Endothelial cell of umbilical vein (primary cell): ENCODE measurements at regions not wholly inside any gene's neighbourhood (a gene's known extent, or its start where the extent isn't known, plus 50 kb on each side); places are given as distances from the start of the nearest gene placed in this dataset.

Experiments
- BruUV-seq: library from RNA; stranded (reverse); fragments of 400-500 nt; replicated peaks from 2 replicates; lab custom pipeline; 2021; lab: Mats Ljungman, UMichigan
- CTCF ChIA-PET: fragments of 300-600, 350-600 bp; sonication (Branson Sonifier 250); formaldehyde crosslinking; loops from one replicate; lab custom pipeline; 2021; ENCODE audit warnings: antibody characterized with exemption, inconsistent platforms; lab: Charles Lee
- POLR2A ChIA-PET: fragments of 300-600, 350-600 bp; sonication (Branson Sonifier 250); formaldehyde crosslinking; loops from one replicate; lab custom pipeline; 2021; ENCODE audit warnings: antibody characterized with exemption, inconsistent platforms; lab: Charles Lee
- DNase-seq: peaks from one replicate; pipeline ENCODE4 v3.0.0-alpha.2; 2011; ENCODE audit warnings: low read depth, low spot score
- FAIRE-seq: peaks from 2 replicates; lab custom pipeline; 2011; peaks lifted over from hg19 to GRCh38; lab: Jason Lieb, UNC
- H2AFZ ChIP-seq: 2 replicates; pipeline ENCODE4 v1.6.0; 2012; ENCODE audit warnings: low read depth, low read length, control low read depth, inconsistent platforms
- H3K27ac ChIP-seq: 2 replicates; pipeline ENCODE4 v1.5.1; 2011; ENCODE audit warnings: low read depth, mild to moderate bottlenecking, control low read depth, low read length, moderate library complexity; ENCODE audit not compliant: insufficient read depth
- H3K27me3 ChIP-seq, 2 experiments: 2 replicates each; pipeline versions ENCODE4 v1.6.0 to v1.6.1; 2011; ENCODE audit warnings: low read length in 2 of 2, mixed read lengths in 1 of 2; ENCODE audit not compliant: control insufficient read depth in 2 of 2, insufficient read depth in 2 of 2
- H3K36me3 ChIP-seq, 2 experiments: 2 replicates in 1 of 2; 3 replicates in 1 of 2; pipeline ENCODE4 v1.5.1; 2011; ENCODE audit warnings: low read length in 2 of 2, mild to moderate bottlenecking in 1 of 2, moderate library complexity in 1 of 2; ENCODE audit not compliant: control insufficient read depth in 2 of 2, insufficient read depth in 2 of 2; ENCODE audit errors: extremely low read depth in 1 of 2
- H3K4me1 ChIP-seq: 3 replicates; pipeline ENCODE4 v1.5.1; 2011; ENCODE audit warnings: mild to moderate bottlenecking, low read length; ENCODE audit not compliant: control insufficient read depth, insufficient read depth; ENCODE audit errors: extremely low read depth
- H3K4me2 ChIP-seq: 2 replicates; pipeline ENCODE4 v1.6.1; 2011; ENCODE audit warnings: low read length, control low read depth, mixed read lengths; ENCODE audit not compliant: insufficient read depth
- H3K4me3 ChIP-seq, 3 experiments: fragments of 200-600 bp in 1 of 3; sonication (generic), shearing (Covaris generic) in 1 of 3; replicated peaks in 1 of 3; 2 replicates each; pipeline ENCODE4 v1.5.1; 2011 to 2016; ENCODE audit warnings: control low read depth in 3 of 3, low read length in 3 of 3, mild to moderate bottlenecking in 2 of 3, inconsistent platforms in 1 of 3, low read depth in 1 of 3, moderate library complexity in 1 of 3; ENCODE audit not compliant: insufficient read depth in 1 of 3
- H3K79me2 ChIP-seq: 2 replicates; pipeline ENCODE4 v1.6.0; 2012; ENCODE audit warnings: low read length, inconsistent platforms; ENCODE audit not compliant: control insufficient read depth, insufficient read depth
- H3K9ac ChIP-seq: replicated peaks from 2 replicates; pipeline ENCODE3; 2011; ENCODE audit warnings: low read length, control low read depth; ENCODE audit not compliant: insufficient read depth; ENCODE audit errors: extremely low read depth
- H3K9me1 ChIP-seq: replicated peaks from 3 replicates; pipeline ENCODE4 v1.6.0; 2011; ENCODE audit warnings: mild to moderate bottlenecking, low read length; ENCODE audit not compliant: control insufficient read depth, insufficient read depth; ENCODE audit errors: extremely low read depth
- H3K9me3 ChIP-seq: replicated peaks from 2 replicates; pipeline ENCODE4 v1.5.1; 2012; ENCODE audit warnings: low read length, inconsistent platforms; ENCODE audit not compliant: control insufficient read depth, insufficient read depth
- H4K20me1 ChIP-seq: replicated peaks from 2 replicates; pipeline ENCODE3; 2011; ENCODE audit warnings: mild to moderate bottlenecking, low read length; ENCODE audit not compliant: control insufficient read depth, insufficient read depth; ENCODE audit errors: extremely low read depth
- CTCF ChIP-seq, 2 donors: IDR thresholded peaks; 1 replicate in 1 of 2; 2 replicates in 1 of 2; pipeline ENCODE4 v1.5.1; 2011; ENCODE audit warnings: low read length in 2 of 2, mild to moderate bottlenecking in 2 of 2, moderate library complexity in 2 of 2, control low read depth in 1 of 2, inconsistent platforms in 1 of 2, low read depth in 1 of 2; ENCODE audit not compliant: insufficient read depth in 1 of 2; ENCODE audit errors: extremely low read depth in 1 of 2
- EZH2 ChIP-seq: IDR thresholded peaks from 2 replicates; pipeline ENCODE4 v1.6.1; 2012; ENCODE audit warnings: borderline replicate concordance, low read depth, mild to moderate bottlenecking, moderate library complexity, low read length, inconsistent platforms; ENCODE audit not compliant: severe bottlenecking
- FOS ChIP-seq: IDR thresholded peaks from 2 replicates; pipeline ENCODE4 v1.6.1; 2011; ENCODE audit warnings: mild to moderate bottlenecking, low read length, moderate library complexity, borderline replicate concordance; ENCODE audit not compliant: insufficient read depth
- GATA2 ChIP-seq: IDR thresholded peaks from 2 replicates; pipeline ENCODE4 v1.7.0; 2011; ENCODE audit warnings: low read depth, mild to moderate bottlenecking, moderate library complexity, mixed read lengths, low read length; ENCODE audit not compliant: insufficient read length, insufficient read depth
- JUN ChIP-seq: IDR thresholded peaks from 2 replicates; pipeline ENCODE4 v1.6.1; 2011; ENCODE audit warnings: borderline replicate concordance, low read depth; ENCODE audit not compliant: insufficient read length, insufficient read depth
- MAX ChIP-seq: IDR thresholded peaks from 2 replicates; pipeline ENCODE4 v1.6.1; 2011; ENCODE audit not compliant: insufficient read depth, insufficient read length
- MYC ChIP-seq: IDR thresholded peaks from one replicate; pipeline ENCODE4 v1.6.1; 2011; ENCODE audit warnings: mild to moderate bottlenecking, low read depth, low read length
- POLR2A ChIP-seq: IDR thresholded peaks from 2 replicates; pipeline ENCODE4 v1.6.1; 2012; ENCODE audit warnings: low read depth, mild to moderate bottlenecking, control low read depth, low read length
- POLR2AphosphoS5 ChIP-seq: IDR thresholded peaks from 2 replicates; pipeline ENCODE4 v1.6.1; 2012; ENCODE audit warnings: low read depth, mild to moderate bottlenecking, control low read depth, low read length, moderate library complexity; ENCODE audit not compliant: insufficient read depth
- dilution Hi-C: fragments of 300-500 bp; cut with MboI; formaldehyde crosslinking; loops from one replicate; pipeline ENCODE4 v1.15.0; 2019; ENCODE audit warnings: low sequenced_read_pairs; ENCODE audit not compliant: extremely low pct_ligation_motif_present
- intact Hi-C: fragments of 100-400 bp; cut with micrococcal nuclease; formaldehyde crosslinking; loops from one replicate; pipeline ENCODE4 v1.10.0; 2022

- TF ChIP-seq EZH2: no peak
- no peak for TF ChIP-seq FOS
- no peak for TF ChIP-seq GATA2
- TF ChIP-seq POLR2AphosphoS5: no peak
- no peak for TF ChIP-seq JUN
- no peak for TF ChIP-seq MYC
- no peak for TF ChIP-seq POLR2A
- no peak for TF ChIP-seq MAX
- no peak for TF ChIP-seq CTCF (IDR thresholded peaks at IDR 0.05; ENCODE audit: extremely low read depth in 1 of 2, insufficient read depth in 1 of 2, low read depth in 1 of 2, low read length in 2 of 2)
- Histone ChIP-seq H3K4me3 (no peak overlapping the region), H3K9me3 (no peaks in the 10 kb centered on the region), H3K36me3 (no peaks in the 10 kb centered on the region), H2AFZ (no peak overlapping the region), H3K9ac (no peak overlapping the region), H3K27ac (no peak overlapping the region), H3K27me3 (peaks cover 0 to 3% of the 10 kb centered on the region in 2 experiments), H3K9me1 (no peaks in the 10 kb centered on the region), H4K20me1 (no peaks in the 10 kb centered on the region), H3K4me1 (no peaks in the 10 kb centered on the region), H3K79me2 (no peaks in the 10 kb centered on the region), H3K4me2 (no peak overlapping the region)
- dilution Hi-C loops: no loop called here
- BruUV-seq: no TSS peak
- FAIRE-seq: no peak
- ChIA-PET CTCF (interaction anchor here (1.0 kb wide), 1 partner anchor 16 kb away, joined by 3 read pairs; no protein-coding TSS in a partner anchor), POLR2A (no interaction called here)
- intact Hi-C loops: no loop called here
- DNase-seq: no peak
Observed at GRCh38 chr7:37524797-37525196, 76.1 kb upstream of the ELMO1 start.
